ENCODE measurements at regions not wholly inside any gene's neighbourhood (a gene's known extent, or its start where the extent isn't known, plus 50 kb on each side); places are given as distances from the start of the nearest gene placed in this dataset.

GRCh38 chr10:16316733-16317390 lies 119.9 kb upstream of the PTER start:
- TF ChIP-seq KLF6 (CRISPR knock-in tag; IDR thresholded peaks at IDR 0.05; ENCODE audit: borderline replicate concordance) (no peak), POLR2A (conservative IDR thresholded peaks at IDR 0.05) (no peak), HMG20A (CRISPR knock-in tag; conservative IDR thresholded peaks at IDR 0.05) (no peak), ZBTB7A (IDR thresholded peaks at IDR 0.05; ENCODE audit: borderline replicate concordance, control insufficient read depth, low read depth, low read length) (no peak), SMAD1 (IDR thresholded peaks at IDR 0.05; ENCODE audit: low read depth, low read length, partially characterized antibody) (no peak), USF1 (CRISPR knock-in tag; IDR thresholded peaks at IDR 0.05) (no peak), E2F3 (CRISPR knock-in tag; IDR thresholded peaks at IDR 0.05) (no peak), ATF6 (CRISPR knock-in tag; IDR thresholded peaks at IDR 0.05) (no peak), MYC (IDR thresholded peaks at IDR 0.05; ENCODE audit: low read depth, low read length) (no peak), MYC (CRISPR knock-in tag; IDR thresholded peaks at IDR 0.05; ENCODE audit: borderline replicate concordance, low read depth) (no peak), EZH2 (IDR thresholded peaks at IDR 0.05; ENCODE audit: borderline replicate concordance, low read depth, low read length) (no peak), CTCF (IDR thresholded peaks at IDR 0.05 in 2 of 3, conservative IDR thresholded peaks at IDR 0.05 in 1 of 3; ENCODE audit: insufficient read depth in 2 of 3, low read depth in 1 of 3, low read length in 3 of 3) (no peak)
- TF ChIP-seq, protein P1, sequence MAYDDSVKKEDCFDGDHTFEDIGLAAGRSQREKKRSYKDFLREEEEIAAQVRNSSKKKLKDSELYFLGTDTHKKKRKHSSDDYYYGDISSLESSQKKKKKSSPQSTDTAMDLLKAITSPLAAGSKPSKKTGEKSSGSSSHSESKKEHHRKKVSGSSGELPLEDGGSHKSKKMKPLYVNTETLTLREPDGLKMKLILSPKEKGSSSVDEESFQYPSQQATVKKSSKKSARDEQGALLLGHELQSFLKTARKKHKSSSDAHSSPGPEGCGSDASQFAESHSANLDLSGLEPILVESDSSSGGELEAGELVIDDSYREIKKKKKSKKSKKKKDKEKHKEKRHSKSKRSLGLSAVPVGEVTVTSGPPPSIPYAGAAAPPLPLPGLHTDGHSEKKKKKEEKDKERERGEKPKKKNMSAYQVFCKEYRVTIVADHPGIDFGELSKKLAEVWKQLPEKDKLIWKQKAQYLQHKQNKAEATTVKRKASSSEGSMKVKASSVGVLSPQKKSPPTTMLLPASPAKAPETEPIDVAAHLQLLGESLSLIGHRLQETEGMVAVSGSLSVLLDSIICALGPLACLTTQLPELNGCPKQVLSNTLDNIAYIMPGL (CRISPR knock-in tag; IDR thresholded peaks at IDR 0.05): no peak
- TF ChIP-seq, protein P2, sequence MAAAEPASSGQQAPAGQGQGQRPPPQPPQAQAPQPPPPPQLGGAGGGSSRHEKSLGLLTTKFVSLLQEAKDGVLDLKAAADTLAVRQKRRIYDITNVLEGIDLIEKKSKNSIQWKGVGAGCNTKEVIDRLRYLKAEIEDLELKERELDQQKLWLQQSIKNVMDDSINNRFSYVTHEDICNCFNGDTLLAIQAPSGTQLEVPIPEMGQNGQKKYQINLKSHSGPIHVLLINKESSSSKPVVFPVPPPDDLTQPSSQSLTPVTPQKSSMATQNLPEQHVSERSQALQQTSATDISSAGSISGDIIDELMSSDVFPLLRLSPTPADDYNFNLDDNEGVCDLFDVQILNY (CRISPR knock-in tag; IDR thresholded peaks at IDR 0.05): no peak
- TF ChIP-seq, protein P3, sequence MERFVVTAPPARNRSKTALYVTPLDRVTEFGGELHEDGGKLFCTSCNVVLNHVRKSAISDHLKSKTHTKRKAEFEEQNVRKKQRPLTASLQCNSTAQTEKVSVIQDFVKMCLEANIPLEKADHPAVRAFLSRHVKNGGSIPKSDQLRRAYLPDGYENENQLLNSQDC (CRISPR knock-in tag; IDR thresholded peaks at IDR 0.05): no peak
